Natural killer cell (primary cell): ENCODE measurements at regions not wholly inside any gene's neighbourhood (a gene's known extent, or its start where the extent isn't known, plus 50 kb on each side); places are given as distances from the start of the nearest gene placed in this dataset.

Experiments used
- ATAC-seq, 3 donors: fragments of 150-1000 bp in 2 of 3; fragments of 200-7000 bp in 1 of 3; cut with Tn5 transposase; 1 replicate in 1 of 3; 2 replicates in 2 of 3; pipeline ENCODE4 v1.10.0; 2021; ENCODE audit warnings: mild to moderate bottlenecking in 2 of 3, moderate library complexity in 2 of 3
- DNase-seq, 2 donors: peaks; one replicate each; pipeline versions ENCODE4 v3.0.0 to v3.0.0-alpha.2; 2013 to 2021; ENCODE audit warnings: mixed read lengths in 1 of 2
- H3K27ac ChIP-seq: one replicate; pipeline ENCODE4 v1.5.1; 2013; ENCODE audit warnings: mild to moderate bottlenecking, low read length
- H3K27me3 ChIP-seq: one replicate; pipeline ENCODE4 v1.6.1; 2013; ENCODE audit warnings: low read length; ENCODE audit not compliant: control insufficient read depth, insufficient read depth
- H3K36me3 ChIP-seq: one replicate; pipeline ENCODE4 v1.6.1; 2013; ENCODE audit warnings: low read length; ENCODE audit not compliant: control insufficient read depth, insufficient read depth
- H3K4me1 ChIP-seq: one replicate; pipeline ENCODE4 v1.6.1; 2013; ENCODE audit warnings: low read length; ENCODE audit not compliant: control insufficient read depth, insufficient read depth
- H3K4me3 ChIP-seq: one replicate; pipeline ENCODE4 v1.5.1; 2013; ENCODE audit warnings: low read length
- H3K9me3 ChIP-seq: one replicate; pipeline ENCODE4 v1.6.1; 2013; ENCODE audit warnings: low read length; ENCODE audit not compliant: control insufficient read depth, insufficient read depth
- H3K27ac Mint-ChIP-seq, 2 donors: one replicate each; pipeline ENCODE4 v1.8.0; 2022; ENCODE audit warnings: mild to moderate bottlenecking in 2 of 2, mixed read lengths in 2 of 2, moderate library complexity in 1 of 2
- H3K27me3 Mint-ChIP-seq, 2 donors: one replicate each; pipeline ENCODE4 v1.8.0; 2022; ENCODE audit warnings: low read depth in 2 of 2, mixed read lengths in 2 of 2
- H3K36me3 Mint-ChIP-seq: one replicate; pipeline ENCODE4 v1.8.0; 2022; ENCODE audit warnings: mixed read lengths
- H3K4me1 Mint-ChIP-seq, 2 donors: one replicate each; pipeline ENCODE4 v1.8.0; 2022; ENCODE audit warnings: mixed read lengths in 2 of 2
- H3K4me3 Mint-ChIP-seq: one replicate; pipeline ENCODE4 v1.8.0; 2022; ENCODE audit warnings: mild to moderate bottlenecking, moderate library complexity, mixed read lengths
- H3K9me3 Mint-ChIP-seq, 2 donors: one replicate each; pipeline ENCODE4 v1.8.0; 2022; ENCODE audit warnings: mixed read lengths in 2 of 2
- WGBS: methylation state at CpG from one replicate; pipeline ENCODE4 v1.1.7; 2013; ENCODE audit warnings: missing lambda C conversion rate; ENCODE audit not compliant: insufficient coverage; 5-methylcytosine and 5-hydroxymethylcytosine counted together
- intact Hi-C: fragments of 100-400 bp; cut with micrococcal nuclease; formaldehyde crosslinking; loops from one replicate; pipeline ENCODE4 v1.14.2; 2022
- TF ChIP-seq, protein P1 (sequence below): fragments of 200-600 bp; IDR thresholded peaks from one replicate; pipeline ENCODE4 v1.8.0; 2022; ENCODE audit warnings: antibody characterized with exemption

DNA sequence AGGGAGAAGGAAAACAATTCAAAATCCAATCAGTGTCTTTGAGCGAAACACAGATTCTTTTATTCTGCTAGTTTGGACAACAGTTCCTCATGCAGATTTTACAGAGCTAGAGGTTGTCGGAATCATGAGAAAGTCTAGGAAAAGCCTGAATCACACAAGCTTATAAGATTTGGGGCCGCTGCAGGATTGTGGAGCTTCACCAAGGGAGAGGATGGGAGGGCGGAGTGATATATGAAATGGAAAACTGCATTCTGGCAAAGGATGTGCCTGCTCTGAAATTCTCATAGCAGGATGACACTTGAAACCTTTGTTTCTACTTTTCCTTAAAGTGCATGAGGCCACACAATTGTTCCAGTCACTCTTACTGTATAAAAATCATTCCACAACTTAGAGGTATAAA is 134.3 kb downstream of the OR2K2 start:
- no peak overlapping the region for H3K27ac ChIP-seq
- H3K27ac Mint-ChIP-seq: no peak overlapping the region
- no peak overlapping the region for H3K4me3 ChIP-seq
- no peaks in the 10 kb centered on the region for H3K27me3 ChIP-seq
- no peaks in the 10 kb centered on the region for H3K36me3 ChIP-seq
- no peak for ATAC-seq
- TF ChIP-seq, protein P1, sequence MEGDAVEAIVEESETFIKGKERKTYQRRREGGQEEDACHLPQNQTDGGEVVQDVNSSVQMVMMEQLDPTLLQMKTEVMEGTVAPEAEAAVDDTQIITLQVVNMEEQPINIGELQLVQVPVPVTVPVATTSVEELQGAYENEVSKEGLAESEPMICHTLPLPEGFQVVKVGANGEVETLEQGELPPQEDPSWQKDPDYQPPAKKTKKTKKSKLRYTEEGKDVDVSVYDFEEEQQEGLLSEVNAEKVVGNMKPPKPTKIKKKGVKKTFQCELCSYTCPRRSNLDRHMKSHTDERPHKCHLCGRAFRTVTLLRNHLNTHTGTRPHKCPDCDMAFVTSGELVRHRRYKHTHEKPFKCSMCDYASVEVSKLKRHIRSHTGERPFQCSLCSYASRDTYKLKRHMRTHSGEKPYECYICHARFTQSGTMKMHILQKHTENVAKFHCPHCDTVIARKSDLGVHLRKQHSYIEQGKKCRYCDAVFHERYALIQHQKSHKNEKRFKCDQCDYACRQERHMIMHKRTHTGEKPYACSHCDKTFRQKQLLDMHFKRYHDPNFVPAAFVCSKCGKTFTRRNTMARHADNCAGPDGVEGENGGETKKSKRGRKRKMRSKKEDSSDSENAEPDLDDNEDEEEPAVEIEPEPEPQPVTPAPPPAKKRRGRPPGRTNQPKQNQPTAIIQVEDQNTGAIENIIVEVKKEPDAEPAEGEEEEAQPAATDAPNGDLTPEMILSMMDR: no peak
- H3K4me3 Mint-ChIP-seq: no peak overlapping the region
- WGBS: 89% methylated on average over 4 of the region's 4 CpGs
- peaks cover 0 to 4% of the 10 kb centered on the region in 2 donors for H3K27me3 Mint-ChIP-seq
- H3K4me1 ChIP-seq: no peaks in the 10 kb centered on the region
- peaks cover 7% of the 10 kb centered on the region for H3K36me3 Mint-ChIP-seq
- no peaks in the 10 kb centered on the region for H3K4me1 Mint-ChIP-seq
- no peak for DNase-seq
- H3K9me3 Mint-ChIP-seq: peaks cover 7 to 11% of the 10 kb centered on the region in 2 donors
- no peaks in the 10 kb centered on the region for H3K9me3 ChIP-seq
- intact Hi-C loops: loop anchor here (10.0 kb wide), 1 partner anchor 59 kb away; no protein-coding TSS in a partner anchor

DNA sequence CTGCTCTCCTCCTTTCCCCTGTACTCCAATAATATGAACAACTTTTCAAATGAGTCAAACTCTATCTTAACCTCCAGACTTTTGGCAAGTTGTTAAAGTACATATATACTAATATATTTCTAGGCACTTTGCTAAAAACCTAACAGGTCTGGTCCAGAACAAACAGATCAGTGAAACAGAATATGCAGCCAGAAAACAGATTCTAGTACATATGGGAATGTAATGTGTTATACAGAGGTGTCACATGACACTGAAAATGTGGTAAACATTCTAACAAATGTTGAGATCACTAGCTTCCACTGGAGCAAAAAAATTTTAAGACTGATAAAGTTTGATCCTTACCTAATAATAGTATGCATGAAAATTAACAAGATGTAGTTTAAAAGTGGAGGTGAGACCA is 136.9 kb downstream of the OR2K2 start:
- H3K27me3 Mint-ChIP-seq: peaks cover 0 to 4% of the 10 kb centered on the region in 2 donors
- TF ChIP-seq, protein P1: no peak
- no peaks in the 10 kb centered on the region for H3K4me1 Mint-ChIP-seq
- H3K4me3 ChIP-seq: no peak overlapping the region
- no peaks in the 10 kb centered on the region for H3K4me1 ChIP-seq
- intact Hi-C loops: loop anchor here (10.0 kb wide), 1 partner anchor 62 kb away; no protein-coding TSS in a partner anchor
- H3K9me3 ChIP-seq: no peaks in the 10 kb centered on the region
- H3K36me3 ChIP-seq: no peaks in the 10 kb centered on the region
- no peak overlapping the region for H3K27ac ChIP-seq
- no peak overlapping the region for H3K27ac Mint-ChIP-seq
- ATAC-seq (no peak), DNase-seq (no peak)
- H3K27me3 ChIP-seq: no peaks in the 10 kb centered on the region
- H3K36me3 Mint-ChIP-seq: no peaks in the 10 kb centered on the region
- H3K4me3 Mint-ChIP-seq: no peak overlapping the region
- H3K9me3 Mint-ChIP-seq: peaks cover 0 to 9% of the 10 kb centered on the region in 2 donors

DNA sequence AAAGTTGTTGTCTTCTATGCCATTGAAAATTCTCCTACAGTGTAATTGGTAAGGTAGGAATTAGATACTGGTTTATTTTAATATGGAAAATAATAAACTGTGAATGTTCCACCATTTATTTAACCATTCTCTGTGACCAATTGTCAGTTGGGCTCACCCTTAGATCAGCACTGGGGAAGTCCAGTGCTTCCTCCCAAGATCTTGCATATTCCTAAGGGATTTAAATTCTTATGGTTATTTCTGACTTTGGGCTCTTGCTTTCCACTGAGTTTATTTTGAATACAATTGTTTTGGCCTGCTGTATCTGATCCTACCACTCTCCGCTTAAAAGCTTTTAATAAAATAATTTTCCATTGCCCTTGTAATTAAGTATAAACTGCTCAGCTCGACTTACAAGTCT is 137.4 kb downstream of the OR2K2 start:
- DNase-seq (no peak), ATAC-seq (no peak)
- H3K9me3 ChIP-seq: no peaks in the 10 kb centered on the region
- TF ChIP-seq, protein P1: no peak
- peaks cover 0 to 10% of the 10 kb centered on the region in 2 donors for H3K9me3 Mint-ChIP-seq
- H3K27ac Mint-ChIP-seq: no peak overlapping the region
- H3K4me1 Mint-ChIP-seq: no peaks in the 10 kb centered on the region
- no peaks in the 10 kb centered on the region for H3K36me3 ChIP-seq
- H3K27ac ChIP-seq: no peak overlapping the region
- H3K27me3 ChIP-seq: no peaks in the 10 kb centered on the region
- intact Hi-C loops: loop anchor here (10.0 kb wide), 1 partner anchor 62 kb away; no protein-coding TSS in a partner anchor
- no peak overlapping the region for H3K4me3 ChIP-seq
- H3K4me3 Mint-ChIP-seq: no peak overlapping the region
- H3K36me3 Mint-ChIP-seq: no peaks in the 10 kb centered on the region
- peaks cover 0 to 4% of the 10 kb centered on the region in 2 donors for H3K27me3 Mint-ChIP-seq
- no peaks in the 10 kb centered on the region for H3K4me1 ChIP-seq
- 76% methylated on average over 2 of the region's 2 CpGs for WGBS

DNA sequence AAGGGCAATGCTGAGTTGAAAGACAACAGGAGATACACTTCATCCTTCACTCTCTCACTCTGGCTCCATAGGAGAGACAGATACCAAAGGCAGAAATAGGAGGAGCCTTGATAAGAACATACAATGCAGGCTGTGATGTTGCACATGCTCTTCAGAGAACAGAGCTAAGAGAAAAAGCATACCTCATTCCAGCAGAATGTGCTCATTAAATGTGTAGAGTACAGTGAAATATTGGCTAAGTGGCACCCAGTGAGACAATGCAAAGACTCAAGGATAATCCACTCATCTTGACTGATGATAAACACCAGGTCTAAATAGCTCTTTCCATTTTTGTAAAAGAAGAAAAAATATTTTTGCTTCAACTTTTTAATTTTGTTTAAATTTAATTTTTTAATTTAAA is 139.7 kb downstream of the OR2K2 start:
- Histone ChIP-seq H3K9me3 (no peaks in the 10 kb centered on the region), H3K4me3 (no peak overlapping the region), H3K27me3 (no peaks in the 10 kb centered on the region), H3K36me3 (no peaks in the 10 kb centered on the region), H3K27ac (no peak overlapping the region), H3K4me1 (no peaks in the 10 kb centered on the region)
- Mint-ChIP-seq H3K4me3 (no peak overlapping the region), H3K4me1 (no peaks in the 10 kb centered on the region), H3K36me3 (no peaks in the 10 kb centered on the region), H3K9me3 (peaks cover 2 to 12% of the 10 kb centered on the region in 2 donors), H3K27ac (no peak overlapping the region), H3K27me3 (peaks cover 0 to 4% of the 10 kb centered on the region in 2 donors)
- intact Hi-C loops: loop anchor here (10.0 kb wide), 1 partner anchor 64 kb away; no protein-coding TSS in a partner anchor
- DNase-seq: no peak
- TF ChIP-seq, protein P1: no peak
- ATAC-seq: no peak
